ENCODE measurements at regions not wholly inside any gene's neighbourhood (a gene's known extent, or its start where the extent isn't known, plus 50 kb on each side); places are given as distances from the start of the nearest gene placed in this dataset.

DNA sequence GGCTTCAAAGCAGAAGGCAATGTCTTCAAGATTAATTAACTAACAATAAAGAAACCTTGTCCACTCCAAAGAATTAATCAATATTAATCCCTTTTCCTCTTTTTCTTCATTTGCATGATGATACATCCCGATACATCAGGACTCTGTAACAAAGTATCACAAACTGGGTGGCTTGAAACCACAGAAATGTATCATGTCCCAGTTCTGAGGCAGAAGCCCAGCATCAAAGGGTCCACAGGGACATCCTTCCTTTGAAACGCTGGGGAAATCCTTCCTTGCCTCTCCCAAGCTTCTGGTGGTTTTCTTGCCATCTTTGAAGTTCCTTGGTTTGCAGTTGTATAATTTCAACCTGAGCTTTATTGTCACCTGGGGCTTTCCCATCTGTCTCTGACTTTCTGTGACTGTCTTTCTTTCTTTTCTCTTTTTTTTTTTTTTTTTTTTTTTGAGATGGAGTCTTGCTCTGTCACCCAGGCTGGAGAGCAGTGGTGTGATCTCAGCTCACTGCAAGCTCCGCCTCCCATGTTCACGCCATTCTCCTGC is 210.2 kb upstream of the ADARB2 start:
- TF ChIP-seq EZH2 (IDR thresholded peaks at IDR 0.05; ENCODE audit: borderline replicate concordance, low read depth, low read length, severe bottlenecking) (no peak), CTCF (IDR thresholded peaks at IDR 0.05; ENCODE audit: borderline replicate concordance, extremely low read depth, low read length, poor library complexity, severe bottlenecking) (no peak)

DNA sequence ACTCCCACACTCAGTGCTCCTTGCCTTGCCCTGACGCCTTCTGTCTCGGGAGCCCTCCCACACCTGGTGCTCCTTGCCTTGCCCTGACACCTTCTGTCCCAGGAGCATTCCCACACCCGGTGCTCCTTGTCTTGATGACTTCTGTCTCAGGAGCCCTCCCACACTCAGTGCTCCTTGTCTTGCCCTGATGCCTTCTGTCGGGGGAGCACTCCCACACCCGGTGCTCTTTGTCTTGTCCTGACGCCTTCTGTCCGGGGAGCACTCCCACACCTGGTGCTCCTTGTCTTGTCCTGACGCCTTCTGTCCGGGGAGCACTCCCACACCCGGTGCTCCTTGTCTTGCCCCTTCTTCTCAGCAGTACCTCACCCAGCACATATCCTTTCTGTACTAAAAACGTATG is 207.2 kb upstream of the ADARB2 start:
- H3K4me3 ChIP-seq (ENCODE audit: low read depth in 1 of 2, low read length in 2 of 2): no peak overlapping the region
- H3K36me3 ChIP-seq (ENCODE audit: insufficient read depth, low read length): no peaks in the 10 kb centered on the region
- no peak for TF ChIP-seq CTCF (IDR thresholded peaks at IDR 0.05; ENCODE audit: borderline replicate concordance, extremely low read depth, low read length, poor library complexity, severe bottlenecking)
- no peak for TF ChIP-seq EZH2 (IDR thresholded peaks at IDR 0.05; ENCODE audit: borderline replicate concordance, low read depth, low read length, severe bottlenecking)
- no peak overlapping the region for H2AFZ ChIP-seq (ENCODE audit: low read depth, low read length)
- no peaks in the 10 kb centered on the region for H3K27me3 ChIP-seq (ENCODE audit: insufficient read depth, low read length, poor library complexity)
- peaks cover 25% of the 10 kb centered on the region for H3K4me1 ChIP-seq (ENCODE audit: insufficient read depth, low read length)
- ATAC-seq (ENCODE audit: insufficient read depth, low read depth): no peak
- no peak for DNase-seq
- H3K79me2 ChIP-seq (ENCODE audit: insufficient read depth, low read length): no peaks in the 10 kb centered on the region
- H3K4me2 ChIP-seq (ENCODE audit: insufficient read depth, low read length): no peak overlapping the region
- H3K9ac ChIP-seq (ENCODE audit: low read depth, low read length): no peak overlapping the region
- no peaks in the 10 kb centered on the region for H3K9me3 ChIP-seq (ENCODE audit: insufficient read depth, low read length, severe bottlenecking)
- H3K27ac ChIP-seq (ENCODE audit: low read length): peak overlapping the region; percentile 23; the same call in 1 of the 2 replicates
- no peaks in the 10 kb centered on the region for H4K20me1 ChIP-seq (ENCODE audit: insufficient read depth, low read length)

More for the DNA sequence above, 210.2 kb upstream of the ADARB2 start:
- no peak overlapping the region for H3K4me2 ChIP-seq (ENCODE audit: insufficient read depth, low read length)
- H3K9ac ChIP-seq (ENCODE audit: low read depth, low read length): no peak overlapping the region
- H2AFZ ChIP-seq (ENCODE audit: low read depth, low read length): no peak overlapping the region
- H3K4me1 ChIP-seq (ENCODE audit: insufficient read depth, low read length): peaks cover 15% of the 10 kb centered on the region
- DNase-seq (no peak), ATAC-seq (ENCODE audit: insufficient read depth, low read depth) (no peak)
- H3K27ac ChIP-seq (ENCODE audit: low read length): no peak overlapping the region
- no peaks in the 10 kb centered on the region for H3K9me3 ChIP-seq (ENCODE audit: insufficient read depth, low read length, severe bottlenecking)
- H3K36me3 ChIP-seq (ENCODE audit: insufficient read depth, low read length): no peaks in the 10 kb centered on the region
- no peaks in the 10 kb centered on the region for H3K27me3 ChIP-seq (ENCODE audit: insufficient read depth, low read length, poor library complexity)
- H3K79me2 ChIP-seq (ENCODE audit: insufficient read depth, low read length): no peaks in the 10 kb centered on the region
- no peak overlapping the region for H3K4me3 ChIP-seq (ENCODE audit: low read depth in 1 of 2, low read length in 2 of 2)
- H4K20me1 ChIP-seq (ENCODE audit: insufficient read depth, low read length): no peaks in the 10 kb centered on the region

GRCh38 chr10:1942478-1942877 is 205.2 kb upstream of the ADARB2 start:
- no peak for TF ChIP-seq EZH2 (IDR thresholded peaks at IDR 0.05; ENCODE audit: borderline replicate concordance, low read depth, low read length, severe bottlenecking)
- TF ChIP-seq CTCF (IDR thresholded peaks at IDR 0.05; ENCODE audit: borderline replicate concordance, extremely low read depth, low read length, poor library complexity, severe bottlenecking): no peak
- Histone ChIP-seq H3K79me2 (ENCODE audit: insufficient read depth, low read length) (no peaks in the 10 kb centered on the region), H3K4me1 (ENCODE audit: insufficient read depth, low read length) (peaks cover 45% of the 10 kb centered on the region), H4K20me1 (ENCODE audit: insufficient read depth, low read length) (no peaks in the 10 kb centered on the region), H3K4me2 (ENCODE audit: insufficient read depth, low read length) (no peak overlapping the region), H3K36me3 (ENCODE audit: insufficient read depth, low read length) (no peaks in the 10 kb centered on the region), H2AFZ (ENCODE audit: low read depth, low read length) (no peak overlapping the region), H3K27me3 (ENCODE audit: insufficient read depth, low read length, poor library complexity) (no peaks in the 10 kb centered on the region), H3K9ac (ENCODE audit: low read depth, low read length) (no peak overlapping the region), H3K4me3 (ENCODE audit: low read depth in 1 of 2, low read length in 2 of 2) (no peak overlapping the region), H3K27ac (ENCODE audit: low read length) (no peak overlapping the region), H3K9me3 (ENCODE audit: insufficient read depth, low read length, severe bottlenecking) (no peaks in the 10 kb centered on the region)
- no peak for DNase-seq
- ATAC-seq (ENCODE audit: insufficient read depth, low read depth): no peak

All from DND-41 (cell line).